Umbilical cord (tissue), 1 donor: ENCODE measurements at regions not wholly inside any gene's neighbourhood (a gene's known extent, or its start where the extent isn't known, plus 50 kb on each side); places are given as distances from the start of the nearest gene placed in this dataset.

ENCODE experiments used
- DNase-seq: peaks from one replicate; pipeline ENCODE4 v3.0.0-alpha.2; 2015; ENCODE audit warnings: low spot score

DNA sequence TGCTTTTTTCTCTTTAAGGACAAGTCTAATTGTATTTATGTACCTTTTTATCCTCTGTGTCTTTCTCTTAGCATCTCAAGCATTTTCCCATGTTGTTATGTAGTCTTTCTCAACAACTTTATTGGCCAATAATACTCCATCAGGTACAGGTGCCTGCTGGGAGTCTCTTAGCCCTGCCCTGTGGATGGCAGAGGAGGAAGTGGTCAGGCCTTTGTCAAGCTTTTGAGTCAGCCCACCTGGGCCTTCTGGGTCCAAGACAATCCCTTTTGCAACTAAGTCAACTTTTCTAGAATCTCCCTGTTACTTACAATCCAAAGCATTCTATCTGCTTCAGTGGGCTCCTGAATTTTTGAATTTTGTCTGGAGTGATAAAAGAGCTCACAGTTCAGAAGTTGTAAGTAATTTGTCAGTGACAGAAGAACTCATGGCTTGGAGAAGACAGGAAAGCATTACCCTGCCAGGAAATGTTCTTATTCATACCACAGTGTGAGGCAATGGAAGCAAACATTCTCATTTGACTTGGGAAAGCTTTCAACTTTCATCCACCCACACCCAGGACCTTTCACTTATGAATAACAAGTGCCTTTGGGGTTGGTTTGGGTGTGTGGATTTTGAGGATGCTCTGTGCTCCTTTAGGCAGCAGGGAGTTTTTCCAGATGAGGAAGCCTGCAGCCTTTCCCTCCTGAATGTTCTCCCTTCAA is 200.0 kb upstream of the S1PR3 start:
- peak; percentile 51 for DNase-seq

DNA sequence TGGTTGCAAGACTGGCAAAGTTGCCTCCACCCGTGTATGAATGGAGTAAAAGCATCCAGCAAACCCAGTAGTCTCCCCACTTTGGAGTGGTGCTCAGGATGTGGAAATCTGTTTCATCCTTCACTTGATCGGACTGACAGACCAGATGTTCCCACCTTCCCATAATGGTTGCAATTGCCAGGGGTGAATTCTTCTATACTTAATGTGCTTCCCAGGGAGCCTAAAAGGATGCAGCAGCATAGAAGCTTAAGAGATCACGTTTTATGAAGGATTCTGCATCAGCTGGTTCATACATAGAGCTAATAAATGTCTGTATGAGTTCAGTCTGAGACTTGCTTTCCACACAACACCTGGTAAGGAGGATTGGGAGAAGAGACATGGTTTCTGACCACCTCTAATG is 198.8 kb upstream of the S1PR3 start:
- DNase-seq: no peak

DNA sequence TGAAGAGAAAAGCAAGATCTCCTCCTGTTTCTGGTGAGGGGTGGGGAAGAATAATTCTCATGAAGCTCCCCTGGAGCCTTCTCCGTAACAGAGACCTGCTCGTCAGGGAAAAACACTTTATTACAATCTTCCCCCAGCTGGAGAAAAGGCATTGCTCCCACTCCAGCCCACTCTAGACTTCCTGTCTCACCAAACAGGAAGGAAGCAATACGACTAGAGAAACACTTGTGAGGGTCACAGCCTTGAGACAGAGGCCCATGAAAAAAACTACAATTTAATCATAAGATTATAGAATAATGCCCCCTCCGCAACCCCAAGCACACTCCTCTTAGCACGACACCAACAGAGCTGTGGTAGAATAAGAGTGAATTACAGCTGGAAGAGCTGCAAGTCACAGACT is 197.2 kb upstream of the S1PR3 start:
- DNase-seq: no peak

DNA sequence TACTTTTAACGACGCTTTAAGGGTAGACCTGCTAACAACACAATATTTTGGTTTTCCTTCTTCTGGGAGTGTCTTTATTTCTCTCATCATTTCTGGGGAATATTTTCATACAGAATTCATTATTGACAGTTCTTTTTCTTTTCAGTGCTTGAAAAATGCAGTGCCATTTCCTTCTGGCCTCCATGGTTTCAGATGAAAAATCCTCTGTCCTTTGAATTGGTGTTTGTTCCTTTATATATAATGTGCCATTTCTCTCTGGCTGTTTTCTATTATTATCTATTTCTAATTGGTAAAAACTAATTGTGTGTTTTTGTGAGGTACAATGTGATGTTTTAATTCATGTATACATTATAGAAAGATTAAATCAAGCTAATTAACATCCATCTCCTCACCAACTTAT is 194.3 kb upstream of the S1PR3 start:
- DNase-seq: no peak

DNA sequence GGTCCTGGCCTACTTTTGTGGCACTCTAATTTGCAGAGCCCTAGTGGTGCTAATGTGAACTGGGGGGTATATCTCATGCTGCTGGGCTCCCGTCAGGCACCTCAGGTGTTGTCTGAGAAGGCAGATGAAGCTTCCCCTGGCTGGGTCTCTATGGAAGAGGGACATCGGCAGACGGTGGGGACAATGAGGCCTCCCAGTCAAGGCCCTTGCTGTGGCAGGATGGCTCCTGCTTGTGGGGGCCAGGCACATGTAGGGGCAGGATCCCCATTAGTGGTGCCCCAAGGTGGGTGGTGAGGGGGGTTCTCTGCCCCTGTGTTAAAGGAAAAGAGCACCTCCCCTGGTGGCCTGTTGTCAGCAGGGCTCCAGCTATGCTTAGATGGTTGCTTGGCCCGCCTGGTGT is 192.8 kb upstream of the S1PR3 start:
- no peak for DNase-seq

DNA sequence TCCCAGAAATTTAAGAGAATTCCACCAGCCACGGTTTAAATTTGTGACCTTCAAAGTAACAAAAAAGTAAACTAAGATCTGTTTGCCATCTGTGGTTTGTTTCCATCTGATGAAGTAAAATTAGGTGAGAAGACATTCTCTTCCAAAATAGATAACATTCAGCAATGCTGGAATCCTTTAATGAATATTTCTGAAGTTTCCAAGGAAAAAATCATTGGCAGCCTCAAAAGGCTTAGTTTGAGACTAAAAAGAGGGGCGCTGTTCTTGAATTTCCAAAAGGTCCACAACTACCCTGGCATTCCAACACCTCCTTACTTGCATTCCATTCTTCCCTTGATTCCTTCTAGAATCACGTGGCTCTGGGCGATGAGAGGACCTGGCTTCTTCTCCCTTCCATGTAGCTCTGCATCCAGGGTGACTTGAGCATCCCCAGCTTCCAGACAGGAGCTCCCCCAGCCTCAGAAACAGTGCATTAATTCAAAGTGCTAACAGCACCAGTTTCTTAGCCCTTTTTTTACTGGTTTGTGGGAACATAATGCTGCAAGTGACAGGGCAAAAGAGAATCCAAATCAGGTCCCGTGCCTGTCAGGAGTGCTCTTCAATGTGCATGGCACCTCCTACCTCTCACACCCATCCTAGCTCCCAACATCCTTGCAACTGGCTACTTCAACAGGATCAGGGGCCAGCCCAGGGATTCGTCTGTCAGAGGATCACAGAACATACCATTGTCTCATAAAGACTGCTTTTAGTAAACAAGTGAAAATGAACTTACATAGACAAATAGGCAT is 191.5 kb upstream of the S1PR3 start:
- no peak for DNase-seq

DNA sequence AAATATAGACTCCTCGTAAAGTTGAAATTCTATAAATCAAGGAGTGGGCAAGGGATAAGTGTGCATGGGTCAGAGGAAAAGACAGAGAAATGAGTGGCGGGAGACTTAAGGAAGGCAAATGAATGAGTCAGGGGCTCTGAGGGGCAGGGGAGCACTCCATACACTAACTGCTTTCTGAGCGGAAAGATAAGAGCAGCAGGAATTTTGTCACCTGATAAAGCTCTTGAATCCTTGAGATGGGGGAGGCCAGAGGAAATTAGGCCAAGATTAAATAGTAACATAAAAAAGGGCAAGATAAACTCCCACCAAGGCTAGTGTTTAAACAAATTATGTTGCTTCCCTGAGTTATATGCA is 191.0 kb upstream of the S1PR3 start:
- DNase-seq: no peak

DNA sequence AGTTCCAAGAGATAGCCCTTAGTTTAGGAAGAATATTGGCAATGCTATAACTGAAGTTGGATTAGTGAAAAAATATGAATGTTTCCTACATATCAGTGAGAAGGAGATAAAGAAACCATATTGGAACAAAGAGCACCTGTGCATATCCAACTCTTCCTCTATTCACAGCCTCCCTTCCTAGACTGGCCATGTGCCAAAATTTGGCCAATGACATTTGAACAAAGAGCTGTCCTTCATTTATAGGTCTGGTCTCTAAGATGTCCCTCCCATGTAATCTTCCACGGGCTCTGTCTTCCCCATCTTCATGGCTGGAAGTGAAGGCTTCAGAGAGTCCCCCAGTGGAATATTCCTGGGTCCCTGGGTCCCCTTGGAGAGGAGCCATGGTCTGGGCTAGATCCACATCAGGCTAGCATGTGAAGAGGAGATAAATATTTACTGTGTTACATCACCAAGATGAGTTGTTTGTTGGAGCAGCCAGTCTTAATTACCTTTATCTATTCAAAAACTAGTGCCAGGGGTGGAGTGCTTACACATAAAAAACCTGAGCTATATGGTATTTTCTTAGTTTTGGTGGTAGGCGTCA is 190.0 kb upstream of the S1PR3 start:
- no peak for DNase-seq

DNA sequence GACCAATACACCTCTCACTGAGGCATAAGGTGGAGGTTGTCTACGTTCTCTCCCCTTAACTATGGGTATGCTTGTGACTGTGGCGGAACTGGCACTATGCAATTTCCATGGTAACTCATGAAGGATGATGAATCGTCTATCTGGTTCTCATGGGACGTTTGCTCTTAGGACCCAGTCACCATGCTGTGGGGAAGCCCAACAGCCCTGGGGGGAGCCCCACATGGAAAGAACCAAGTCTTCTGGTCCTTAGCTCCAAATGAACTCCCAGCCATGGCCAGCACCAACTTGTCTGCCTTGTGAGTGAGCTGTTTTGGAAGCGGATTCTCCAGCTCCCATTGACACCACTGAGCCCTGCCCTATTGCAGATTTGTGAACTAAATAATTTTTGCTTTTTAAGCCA is 188.7 kb upstream of the S1PR3 start:
- DNase-seq: no peak

DNA sequence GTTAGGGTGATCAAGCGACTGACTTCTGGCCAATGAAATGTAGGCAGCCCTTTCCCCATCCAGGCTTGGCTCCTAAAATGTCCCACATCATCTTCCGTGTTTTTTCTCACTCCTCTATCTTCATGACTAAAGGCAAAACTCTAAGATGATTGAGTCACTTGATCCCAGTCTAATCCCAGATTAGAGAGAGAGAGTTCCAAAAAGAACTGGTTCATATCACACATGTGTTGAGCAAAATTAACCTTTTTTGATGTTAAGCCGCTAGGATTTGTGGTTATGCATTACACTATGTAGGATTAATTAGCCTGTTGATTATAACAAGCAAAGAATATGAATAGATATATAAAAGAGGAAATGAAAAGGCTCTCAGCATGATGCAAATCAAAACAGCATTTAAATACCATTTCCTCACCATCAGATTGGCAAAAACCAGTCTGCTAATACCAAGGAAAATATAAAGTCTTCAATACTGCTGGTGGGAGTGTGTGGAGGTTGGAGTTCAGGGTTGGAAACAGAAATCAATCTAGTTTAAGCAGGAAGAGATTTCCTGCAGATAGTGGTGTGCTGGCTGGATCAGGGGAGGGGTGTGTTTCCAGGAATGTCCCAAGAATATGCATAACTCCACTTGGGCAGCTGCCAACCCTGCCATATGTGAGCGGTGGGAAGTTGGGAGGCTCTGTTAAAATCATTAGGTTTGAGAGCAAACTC is 187.6 kb upstream of the S1PR3 start:
- peak; percentile 94 for DNase-seq

DNA sequence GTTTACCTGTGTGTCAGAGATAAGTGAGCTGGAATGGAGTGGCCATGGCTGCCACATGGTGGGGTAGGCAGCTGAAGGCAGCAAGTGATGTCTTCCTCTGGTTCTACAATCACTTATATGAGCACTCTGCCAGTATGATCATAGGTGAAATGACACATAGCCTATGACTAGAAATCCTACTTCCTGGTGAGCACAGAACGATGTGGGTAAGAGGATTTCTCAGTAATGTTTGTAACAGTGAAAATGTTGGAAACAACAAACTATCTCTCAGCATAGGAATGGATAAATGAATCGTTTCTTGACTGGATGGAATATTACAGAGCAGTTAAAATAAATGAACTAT is 187.0 kb upstream of the S1PR3 start:
- DNase-seq: no peak

DNA sequence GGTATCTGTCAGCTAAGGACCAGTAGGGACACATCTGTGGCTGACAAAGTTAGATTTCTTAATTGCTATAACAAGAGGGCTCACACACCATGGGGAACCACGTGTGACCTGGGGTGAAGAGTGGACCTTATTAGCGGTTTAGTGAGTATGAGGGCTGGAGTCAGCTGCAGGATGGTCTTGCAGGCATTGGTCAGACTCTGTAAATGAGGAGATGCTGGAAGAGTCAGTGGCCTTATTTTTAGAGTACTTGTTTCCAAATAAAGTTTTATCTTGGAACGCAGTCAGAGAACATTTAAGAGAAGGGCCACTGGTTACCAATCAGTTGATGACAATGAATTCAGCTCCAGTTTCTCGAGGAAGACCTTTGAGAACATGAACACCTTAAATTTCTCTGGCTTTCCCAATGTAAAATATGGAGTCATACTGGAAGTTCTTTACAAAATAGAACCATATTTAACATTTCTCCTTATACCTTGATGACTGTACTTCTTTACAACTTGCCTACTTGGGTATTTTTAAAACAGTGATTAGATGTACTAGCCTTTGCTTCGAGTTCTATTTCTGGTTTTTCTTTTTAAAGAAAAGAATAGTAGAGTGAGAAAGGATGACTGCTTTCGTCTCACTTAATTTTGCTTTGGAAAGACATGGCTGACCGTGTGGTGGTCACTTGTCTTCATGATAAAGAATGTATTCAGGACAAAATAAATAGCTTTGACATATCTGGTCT is 185.9 kb upstream of the S1PR3 start:
- no peak for DNase-seq

DNA sequence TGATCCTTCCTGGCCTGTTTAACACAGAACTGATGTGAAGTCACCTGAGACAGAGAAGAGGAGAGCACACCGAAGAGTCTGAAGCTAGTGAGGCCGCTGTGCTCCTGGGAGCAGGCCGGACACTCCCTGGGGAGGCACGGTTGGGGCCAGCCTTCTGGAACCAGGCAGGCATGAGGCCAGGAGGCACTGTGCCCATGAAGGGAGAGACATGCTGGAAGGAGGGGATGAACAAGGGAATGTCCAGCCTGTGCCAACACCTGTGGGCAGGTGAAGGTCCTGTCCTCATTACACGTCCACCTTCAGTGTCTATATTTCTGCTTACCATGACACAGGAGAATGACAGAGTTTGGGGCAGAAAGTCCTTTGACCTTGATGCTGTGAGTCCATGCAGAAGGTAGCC is 183.8 kb upstream of the S1PR3 start:
- no peak for DNase-seq

DNA sequence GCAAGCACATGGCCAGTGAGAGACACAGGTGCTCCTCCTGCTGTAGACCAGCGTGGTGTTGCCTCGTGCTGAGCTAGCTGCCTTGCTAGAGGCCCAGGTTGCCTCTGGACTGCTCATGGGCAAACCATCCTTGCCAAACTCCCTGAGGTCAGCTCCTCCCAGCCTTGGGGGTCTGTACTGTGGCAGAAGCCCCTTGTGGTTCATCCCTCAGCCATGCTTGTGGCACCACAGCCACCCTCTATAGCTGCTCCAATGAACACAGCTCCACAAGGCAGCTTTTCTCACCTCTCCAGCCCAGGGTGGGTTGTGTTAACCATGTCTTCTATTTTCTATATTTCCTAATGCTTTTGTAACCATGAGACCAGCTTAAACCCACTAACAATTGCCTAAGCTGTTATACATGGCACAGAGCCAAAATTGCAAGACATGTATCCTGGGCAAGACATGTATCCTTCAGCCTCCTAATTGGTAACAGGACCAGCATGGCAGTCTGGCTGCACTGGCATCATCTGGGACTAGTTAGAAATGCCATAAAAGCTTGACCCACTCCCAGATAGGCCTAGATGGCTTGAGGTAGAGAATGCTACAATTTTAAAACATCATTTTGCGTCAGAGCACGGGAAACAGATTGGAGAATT is 183.1 kb upstream of the S1PR3 start:
- DNase-seq: no peak

DNA sequence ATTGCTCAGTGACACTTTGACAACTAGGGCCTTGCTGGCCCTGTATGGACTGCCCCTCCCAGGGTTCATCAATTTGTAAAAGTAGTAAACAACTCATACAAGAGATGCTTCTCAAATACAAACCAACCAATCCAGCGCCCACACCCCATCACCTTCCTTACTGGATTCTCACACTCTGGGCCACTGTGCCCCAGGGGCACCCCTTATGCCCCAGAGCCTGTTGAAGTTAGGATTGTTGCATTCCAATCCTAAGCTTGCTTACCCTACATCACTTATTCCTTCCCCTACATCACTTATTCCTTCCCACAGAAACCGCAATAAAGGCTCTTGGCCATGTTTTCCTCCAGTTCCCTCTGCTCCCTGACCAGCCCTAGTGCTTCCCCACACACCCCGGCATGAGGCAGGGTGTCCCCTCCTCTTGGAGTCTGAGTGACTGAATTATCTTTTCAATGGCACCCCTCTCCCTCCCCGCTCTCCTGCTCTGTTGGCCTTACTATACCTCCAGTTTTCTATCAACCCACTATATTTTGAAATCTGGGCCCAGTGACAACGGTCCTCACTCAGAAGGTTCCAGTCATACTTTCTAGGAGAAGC is 182.4 kb upstream of the S1PR3 start:
- no peak for DNase-seq

DNA sequence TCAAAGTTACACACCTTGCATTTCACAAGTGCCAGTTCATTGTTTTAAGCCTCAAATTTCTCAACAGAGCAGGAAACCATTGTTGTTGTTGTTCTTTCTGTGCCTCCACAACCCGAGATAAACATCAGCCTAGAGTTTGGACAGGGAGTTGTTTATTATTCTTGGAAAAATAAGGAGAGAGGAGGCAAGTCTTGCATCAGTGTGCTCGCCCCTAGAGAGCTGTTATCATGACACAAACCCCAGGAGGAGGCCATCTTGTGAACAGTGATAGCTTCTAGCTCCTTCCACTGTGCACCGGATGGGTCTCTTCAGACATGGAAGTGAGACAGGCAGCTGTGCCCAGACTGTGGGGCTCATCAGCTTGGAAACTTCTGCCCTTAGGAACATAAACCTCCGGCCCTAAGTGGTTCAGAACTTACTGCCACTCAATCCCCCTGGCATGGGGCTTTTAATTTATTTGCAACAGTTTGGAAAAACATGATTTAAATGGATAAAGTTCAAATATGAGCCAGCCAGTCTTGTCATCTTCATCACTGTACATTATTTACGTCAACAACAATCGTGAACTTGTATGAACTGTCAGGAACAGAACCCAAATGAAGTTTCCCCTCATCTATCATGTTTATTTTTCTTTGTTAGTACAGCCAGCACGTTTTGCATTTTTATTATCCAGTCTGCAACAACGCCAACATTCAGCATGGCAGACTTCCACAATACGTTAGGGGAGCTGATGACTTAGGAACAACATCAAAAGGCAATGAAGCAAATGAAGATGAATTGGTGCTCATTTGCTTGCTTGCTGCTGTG is 181.7 kb upstream of the S1PR3 start:
- no peak for DNase-seq

DNA sequence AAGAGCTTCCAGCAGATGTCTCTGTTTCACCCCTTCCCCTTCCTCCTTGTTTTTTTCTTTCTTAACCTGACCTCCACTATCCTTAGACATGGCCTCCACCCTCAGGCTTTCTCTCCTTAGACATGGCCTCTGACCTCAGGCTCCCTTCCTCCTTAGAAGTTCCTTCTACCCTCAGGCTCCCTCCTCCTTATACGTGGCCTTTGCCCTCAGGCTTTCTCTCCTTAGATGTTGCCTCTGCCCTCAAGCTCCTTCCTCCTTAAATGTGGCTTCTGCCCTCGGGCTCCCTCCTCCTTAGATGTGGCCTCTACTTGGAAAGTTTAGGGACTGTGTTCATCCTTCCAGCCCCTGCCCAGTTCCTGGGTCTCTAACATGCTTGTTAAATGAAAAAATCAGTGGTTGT is 180.4 kb upstream of the S1PR3 start:
- DNase-seq: no peak

DNA sequence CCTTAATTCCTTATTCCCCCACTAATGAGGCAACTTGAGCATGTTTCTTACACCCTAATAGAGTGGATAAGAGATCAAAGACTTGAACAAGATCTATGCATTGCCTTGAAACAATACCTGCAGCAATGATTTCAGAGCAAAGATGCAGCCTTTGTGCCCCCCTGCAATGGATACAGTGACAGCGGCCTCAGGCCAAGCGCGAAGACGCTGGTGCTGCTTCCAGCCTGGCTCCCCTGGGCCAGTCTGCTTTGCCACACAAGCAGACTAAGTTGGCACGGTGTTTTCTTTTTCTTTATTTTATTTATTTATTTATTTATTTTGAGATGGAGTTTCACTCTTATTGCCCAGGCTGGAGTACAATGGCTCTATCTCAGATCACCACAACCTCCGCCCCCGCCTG is 179.8 kb upstream of the S1PR3 start:
- DNase-seq: no peak

DNA sequence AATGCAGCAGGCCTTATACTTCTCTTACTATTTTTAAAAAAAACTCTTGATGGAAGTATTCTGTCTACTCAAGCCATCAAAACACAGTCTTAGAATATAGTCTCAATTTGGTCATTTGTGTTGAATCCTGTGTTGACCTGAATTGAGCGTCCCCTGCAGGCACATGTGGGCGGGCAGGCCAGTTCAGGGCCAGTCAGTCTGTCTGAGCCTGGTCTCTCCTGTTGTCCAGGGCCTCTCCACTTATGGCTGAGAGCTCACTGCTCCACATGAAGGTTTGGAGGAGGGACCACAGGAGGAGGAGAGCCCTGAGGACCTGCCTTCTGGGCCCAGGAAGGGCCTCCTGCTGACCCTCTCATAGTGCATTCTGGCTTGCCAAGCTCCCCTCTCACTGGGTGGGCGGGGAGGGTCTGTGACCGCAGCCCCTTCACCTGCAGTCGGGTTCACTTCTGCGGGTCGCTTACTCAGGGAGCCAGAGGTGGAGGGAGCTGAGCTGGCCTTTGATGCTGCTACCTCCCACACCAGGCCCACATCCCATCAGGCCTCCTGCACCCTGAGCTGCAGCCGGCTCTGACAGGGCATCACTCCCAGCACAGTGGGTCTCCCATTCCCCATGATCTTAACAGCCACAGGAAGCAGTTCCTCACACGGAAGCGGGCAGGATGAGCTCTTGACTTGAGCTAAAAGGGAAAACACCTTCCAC is 178.2 kb upstream of the S1PR3 start:
- DNase-seq: no peak
